NB4 (cell line): ENCODE measurements at regions not wholly inside any gene's neighbourhood (a gene's known extent, or its start where the extent isn't known, plus 50 kb on each side); places are given as distances from the start of the nearest gene placed in this dataset.

ENCODE experiments used
- DNase-seq: peaks from one replicate; pipeline ENCODE4 v3.0.0; 2010; ENCODE audit warnings: low read depth
- H3K4me3 ChIP-seq: one replicate; pipeline ENCODE4 v1.5.1; 2011; ENCODE audit warnings: mild to moderate bottlenecking, low read depth, low read length, moderate library complexity
- CTCF ChIP-seq: IDR thresholded peaks from one replicate; pipeline ENCODE4 v1.5.1; 2012; ENCODE audit warnings: low read depth, low read length
- MAX ChIP-seq: IDR thresholded peaks from 2 replicates; pipeline ENCODE4 v1.6.1; 2011; ENCODE audit warnings: low read depth, low read length
- MYC ChIP-seq: IDR thresholded peaks from 2 replicates; pipeline ENCODE4 v1.6.1; 2011; ENCODE audit warnings: low read depth, low read length
- POLR2A ChIP-seq: IDR thresholded peaks from 2 replicates; pipeline ENCODE4 v1.6.1; 2011; ENCODE audit warnings: mild to moderate bottlenecking; ENCODE audit not compliant: insufficient read length; ENCODE audit errors: extremely low read depth

- DNase-seq, result no peak
- TF ChIP-seq POLR2A, result no peak
- no peak overlapping the region for H3K4me3 ChIP-seq
Observed at GRCh38 chr14:101008196-101008595, 104.7 kb upstream of the RTL1 start.

GRCh38 chr14:101008631-101009336 lies 105.3 kb upstream of the RTL1 start:
- H3K4me3 ChIP-seq, result no peak overlapping the region
- TF ChIP-seq MYC (no peak), MAX (no peak), CTCF (no peak), POLR2A (no peak)
- DNase-seq, result no peak

GRCh38 chr14:101009531-101009930 lies 106.0 kb upstream of the RTL1 start:
- no peak overlapping the region for H3K4me3 ChIP-seq
- TF ChIP-seq MYC, result no peak
- no peak for TF ChIP-seq MAX
- no peak for TF ChIP-seq CTCF
- no peak for TF ChIP-seq POLR2A
- DNase-seq, result no peak

- TF ChIP-seq MAX (no peak), CTCF (no peak), MYC (no peak)
- DNase-seq, result no peak
- H3K4me3 ChIP-seq, result no peak overlapping the region
Observed at GRCh38 chr14:101010293-101010692, 106.8 kb upstream of the RTL1 start.

- TF ChIP-seq POLR2A (no peak), CTCF (no peak)
- no peak for DNase-seq
- no peak overlapping the region for H3K4me3 ChIP-seq
Observed at GRCh38 chr14:101010835-101011234, 107.3 kb upstream of the RTL1 start.

GRCh38 chr14:101017209-101017608 lies 113.7 kb upstream of the RTL1 start:
- no peak for DNase-seq
- no peak overlapping the region for H3K4me3 ChIP-seq
- TF ChIP-seq CTCF (no peak), MAX (no peak), MYC (no peak), POLR2A (no peak)
